ENCODE measurements at regions not wholly inside any gene's neighbourhood (a gene's known extent, or its start where the extent isn't known, plus 50 kb on each side); places are given as distances from the start of the nearest gene placed in this dataset.
A peak's percentile ranks its signal among the peaks of the same experiment; 100 is the strongest.

GRCh38 chr13:74003374-74003773 lies 130.8 kb downstream of the KLF12 start:
- Histone ChIP-seq H3K9ac (ENCODE audit: low read length) (no peak overlapping the region), H4K20me1 (ENCODE audit: insufficient read depth) (no peaks in the 10 kb centered on the region), H2AFZ (ENCODE audit: low read depth, low read length) (no peak overlapping the region), H3K27me3 (ENCODE audit: insufficient read depth, low read depth, low read length) (no peaks in the 10 kb centered on the region), H3K27ac (ENCODE audit: low read length) (no peak overlapping the region), H3F3A (ENCODE audit: insufficient read depth, low read length, poor library complexity, severe bottlenecking) (no peaks in the 10 kb centered on the region), H3K36me3 (ENCODE audit: insufficient read depth, low read length) (no peaks in the 10 kb centered on the region), H3K4me3 (ENCODE audit: low read length) (no peak overlapping the region), H3K4me2 (ENCODE audit: low read length) (no peak overlapping the region), H3K79me2 (replicated peaks; ENCODE audit: insufficient read depth, low read length) (peaks cover 40% of the 10 kb centered on the region), H3K9me2 (ENCODE audit: insufficient read depth, low read length) (no peaks in the 10 kb centered on the region), H3K9me3 (ENCODE audit: low read length) (no peaks in the 10 kb centered on the region)
- no peak for TF ChIP-seq RAD21 (conservative IDR thresholded peaks at IDR 0.05)
- TF ChIP-seq POLR2AphosphoS5 (IDR thresholded peaks at IDR 0.05): no peak
- TF ChIP-seq TAF1 (IDR thresholded peaks at IDR 0.05; ENCODE audit: low read depth): no peak
- no peak for TF ChIP-seq SMC3 (conservative IDR thresholded peaks at IDR 0.05; ENCODE audit: poor library complexity)
- no peak for TF ChIP-seq EZH2 (IDR thresholded peaks at IDR 0.05; ENCODE audit: borderline replicate concordance, insufficient read depth, low read length, poor library complexity, severe bottlenecking)
- no peak for TF ChIP-seq CTCF (IDR thresholded peaks at IDR 0.05; ENCODE audit: poor library complexity, severe bottlenecking)
- TF ChIP-seq REST (IDR thresholded peaks at IDR 0.05; ENCODE audit: borderline replicate concordance): no peak
- no peak for TF ChIP-seq EP300 (conservative IDR thresholded peaks at IDR 0.05; ENCODE audit: poor library complexity, severe bottlenecking)
- no peak for TF ChIP-seq MXI1 (conservative IDR thresholded peaks at IDR 0.05; ENCODE audit: poor library complexity, severe bottlenecking)

- Histone ChIP-seq H3K27me3 (ENCODE audit: insufficient read depth, low read depth, low read length) (no peaks in the 10 kb centered on the region), H3K36me3 (ENCODE audit: insufficient read depth, low read length) (no peaks in the 10 kb centered on the region), H4K20me1 (ENCODE audit: insufficient read depth) (no peaks in the 10 kb centered on the region), H3K79me2 (replicated peaks; ENCODE audit: insufficient read depth, low read length) (peaks cover 37% of the 10 kb centered on the region), H3F3A (ENCODE audit: insufficient read depth, low read length, poor library complexity, severe bottlenecking) (no peaks in the 10 kb centered on the region), H3K9me3 (ENCODE audit: low read length) (no peaks in the 10 kb centered on the region), H3K4me3 (ENCODE audit: low read length) (no peak overlapping the region), H2AFZ (ENCODE audit: low read depth, low read length) (no peak overlapping the region), H3K4me2 (ENCODE audit: low read length) (no peak overlapping the region), H3K9me2 (ENCODE audit: insufficient read depth, low read length) (no peaks in the 10 kb centered on the region), H3K27ac (ENCODE audit: low read length) (no peak overlapping the region), H3K9ac (ENCODE audit: low read length) (no peak overlapping the region)
- no peak for TF ChIP-seq EZH2 (IDR thresholded peaks at IDR 0.05; ENCODE audit: borderline replicate concordance, insufficient read depth, low read length, poor library complexity, severe bottlenecking)
- no peak for TF ChIP-seq TAF1 (IDR thresholded peaks at IDR 0.05; ENCODE audit: low read depth)
Measured at GRCh38 chr13:74000876-74001275, 133.3 kb downstream of the KLF12 start.

- Histone ChIP-seq H3K4me2 (ENCODE audit: low read length) (peak overlapping the region; percentile 10), H3K27me3 (ENCODE audit: insufficient read depth, low read depth, low read length) (no peaks in the 10 kb centered on the region), H3K4me3 (ENCODE audit: low read length) (no peak overlapping the region), H4K20me1 (ENCODE audit: insufficient read depth) (no peaks in the 10 kb centered on the region), H3K36me3 (ENCODE audit: insufficient read depth, low read length) (no peaks in the 10 kb centered on the region), H3F3A (ENCODE audit: insufficient read depth, low read length, poor library complexity, severe bottlenecking) (no peaks in the 10 kb centered on the region), H3K9me2 (ENCODE audit: insufficient read depth, low read length) (no peaks in the 10 kb centered on the region), H3K9me3 (ENCODE audit: low read length) (no peaks in the 10 kb centered on the region), H3K27ac (ENCODE audit: low read length) (no peak overlapping the region), H2AFZ (ENCODE audit: low read depth, low read length) (no peak overlapping the region), H3K79me2 (replicated peaks; ENCODE audit: insufficient read depth, low read length) (peaks cover 44% of the 10 kb centered on the region), H3K9ac (ENCODE audit: low read length) (no peak overlapping the region)
- TF ChIP-seq EP300 (conservative IDR thresholded peaks at IDR 0.05; ENCODE audit: poor library complexity, severe bottlenecking) (peak; percentile 27), POLR2AphosphoS5 (IDR thresholded peaks at IDR 0.05) (no peak), REST (IDR thresholded peaks at IDR 0.05; ENCODE audit: borderline replicate concordance) (no peak), CTCF (IDR thresholded peaks at IDR 0.05; ENCODE audit: poor library complexity, severe bottlenecking) (no peak), EZH2 (IDR thresholded peaks at IDR 0.05; ENCODE audit: borderline replicate concordance, insufficient read depth, low read length, poor library complexity, severe bottlenecking) (no peak), RAD21 (conservative IDR thresholded peaks at IDR 0.05) (peak; percentile 13), SMC3 (conservative IDR thresholded peaks at IDR 0.05; ENCODE audit: poor library complexity) (no peak), TAF1 (IDR thresholded peaks at IDR 0.05; ENCODE audit: low read depth) (no peak)
Measured at GRCh38 chr13:73998631-73999030, 135.6 kb downstream of the KLF12 start.

Data from neural cell (in vitro differentiated cells).